Smooth muscle cell (in vitro differentiated cells): ENCODE measurements at regions not wholly inside any gene's neighbourhood (a gene's known extent, or its start where the extent isn't known, plus 50 kb on each side); places are given as distances from the start of the nearest gene placed in this dataset.

Experiments
- DNase-seq: peaks from one replicate; lab custom pipeline; 2025; ENCODE audit not compliant: unreplicated experiment; lab: John Stamatoyannopoulos, UW
- H2AFZ ChIP-seq: fragments of 200-600 bp; sonication (generic); 2 replicates; pipeline ENCODE4 v1.6.0; 2016; ENCODE audit warnings: antibody characterized with exemption, low read depth, mild to moderate bottlenecking
- H3F3A ChIP-seq: fragments of 200-600 bp; sonication (generic); 2 replicates; pipeline ENCODE4 v1.6.0; 2017; ENCODE audit warnings: antibody characterized with exemption, low read depth
- H3K27ac ChIP-seq: fragments of 200-600 bp; sonication (generic); 2 replicates; pipeline ENCODE4 v1.5.1; 2016; ENCODE audit warnings: low read depth, mild to moderate bottlenecking
- H3K27me3 ChIP-seq: fragments of 200-600 bp; sonication (generic); 2 replicates; pipeline ENCODE4 v1.6.1; 2016; ENCODE audit warnings: low read depth, mild to moderate bottlenecking
- H3K36me3 ChIP-seq: fragments of 200-600 bp; sonication (generic); 2 replicates; pipeline ENCODE4 v1.5.1; 2016; ENCODE audit warnings: low read depth
- H3K4me1 ChIP-seq: fragments of 200-600 bp; sonication (generic); 2 replicates; pipeline ENCODE4 v1.5.1; 2016; ENCODE audit warnings: low read depth
- H3K4me2 ChIP-seq: fragments of 200-600 bp; sonication (generic); 2 replicates; pipeline ENCODE4 v1.6.0; 2016; ENCODE audit warnings: mild to moderate bottlenecking
- H3K4me3 ChIP-seq: fragments of 200-600 bp; sonication (generic); 2 replicates; pipeline ENCODE4 v1.5.1; 2016; ENCODE audit warnings: mild to moderate bottlenecking
- H3K79me2 ChIP-seq: fragments of 200-600 bp; sonication (generic); 2 replicates; pipeline ENCODE4 v1.6.0; 2016; ENCODE audit warnings: low read depth, mild to moderate bottlenecking
- H3K9ac ChIP-seq: fragments of 200-600 bp; sonication (generic); 2 replicates; pipeline ENCODE4 v1.6.0; 2016; ENCODE audit warnings: low read depth
- H3K9me3 ChIP-seq: fragments of 200-600 bp; sonication (generic); replicated peaks from 2 replicates; pipeline ENCODE4 v1.5.1; 2016; ENCODE audit warnings: low read depth
- H4K20me1 ChIP-seq: fragments of 200-600 bp; sonication (generic); 2 replicates; pipeline ENCODE4 v1.6.0; 2016; ENCODE audit warnings: low read depth
- CTCF ChIP-seq: fragments of 200-600 bp; sonication (generic); IDR thresholded peaks from 2 replicates; pipeline ENCODE4 v1.5.1; 2017; ENCODE audit warnings: borderline replicate concordance, mild to moderate bottlenecking, antibody characterized with exemption; ENCODE audit not compliant: insufficient read depth, poor library complexity, severe bottlenecking
- WGBS: methylation state at CpG from one replicate; pipeline ENCODE4 v1.1.7; 2016; ENCODE audit warnings: low lambda C conversion rate; 5-methylcytosine and 5-hydroxymethylcytosine counted together

DNA sequence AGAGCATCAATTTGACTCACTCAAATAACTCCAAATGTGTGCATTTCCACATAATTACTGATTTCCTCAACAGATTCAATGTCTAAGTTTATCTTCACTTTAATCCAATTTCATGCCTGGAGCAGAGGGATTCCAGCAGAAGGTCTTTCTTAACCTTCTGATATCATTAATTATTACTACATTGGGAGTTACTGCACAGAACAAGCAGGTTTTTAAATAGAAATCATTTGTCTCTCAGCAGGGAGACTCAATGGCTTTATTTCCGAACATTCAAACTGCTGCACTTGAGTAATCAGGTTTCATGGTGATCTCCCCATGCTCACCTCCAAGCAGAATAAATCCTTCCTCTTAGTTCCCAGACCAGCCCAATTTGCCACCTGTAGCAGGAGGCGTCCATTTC, 264.8 kb upstream of the IGF1R start:
- H3K27me3 ChIP-seq, result peaks cover 3% of the 10 kb centered on the region
- no peaks in the 10 kb centered on the region for H3K79me2 ChIP-seq
- H4K20me1 ChIP-seq, result no peaks in the 10 kb centered on the region
- H3F3A ChIP-seq, result no peaks in the 10 kb centered on the region
- no peaks in the 10 kb centered on the region for H3K9me3 ChIP-seq
- TF ChIP-seq CTCF, result no peak
- H3K4me1 ChIP-seq, result no peaks in the 10 kb centered on the region
- H3K4me2 ChIP-seq, result no peak overlapping the region
- no peak overlapping the region for H3K27ac ChIP-seq
- no peak overlapping the region for H3K9ac ChIP-seq
- no peak overlapping the region for H3K4me3 ChIP-seq
- 93% methylated on average over 2 of the region's 2 CpGs for WGBS
- DNase-seq, result no peak
- H3K36me3 ChIP-seq, result no peaks in the 10 kb centered on the region
- no peak overlapping the region for H2AFZ ChIP-seq

DNA sequence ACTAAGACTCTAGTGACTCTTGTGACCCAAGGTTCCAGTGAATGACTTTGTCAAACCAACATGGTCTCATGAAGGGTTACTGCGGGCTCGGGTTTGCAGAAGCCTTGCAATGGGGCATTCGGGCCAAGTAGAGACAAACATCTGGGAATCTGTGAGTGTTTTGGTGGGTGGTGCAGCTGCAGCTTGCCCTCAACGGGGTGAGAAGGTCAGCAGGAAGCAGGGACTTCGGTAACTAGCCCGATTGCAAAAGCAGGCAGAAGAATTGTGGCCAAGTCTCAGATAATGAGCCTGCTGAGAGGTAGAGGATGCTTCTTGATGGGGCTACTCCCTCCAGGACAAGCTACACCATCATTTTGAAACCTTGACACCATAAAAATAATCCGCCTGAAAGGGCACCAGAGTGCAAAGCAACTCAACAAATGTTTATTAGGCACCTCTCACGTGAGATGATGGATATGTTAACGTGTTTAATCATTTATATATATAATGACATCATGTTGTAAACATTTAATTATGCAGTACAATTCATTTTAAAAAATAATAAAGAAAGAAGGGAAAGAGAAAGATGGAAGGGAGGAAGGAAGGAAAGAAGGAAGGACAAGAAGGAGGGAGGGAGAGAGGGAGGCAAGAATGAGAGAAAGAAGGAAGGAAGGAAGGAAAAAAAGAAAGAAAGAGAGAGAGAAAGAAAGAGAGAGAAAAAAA, 263.9 kb upstream of the IGF1R start:
- TF ChIP-seq CTCF, result no peak
- no peaks in the 10 kb centered on the region for H4K20me1 ChIP-seq
- no peak overlapping the region for H3K4me3 ChIP-seq
- H3K36me3 ChIP-seq, result no peaks in the 10 kb centered on the region
- no peaks in the 10 kb centered on the region for H3K79me2 ChIP-seq
- H3K4me2 ChIP-seq, result no peak overlapping the region
- 82% methylated on average over 9 of the region's 9 CpGs for WGBS
- no peak overlapping the region for H2AFZ ChIP-seq
- H3K27ac ChIP-seq, result no peak overlapping the region
- no peaks in the 10 kb centered on the region for H3F3A ChIP-seq
- no peak for DNase-seq
- no peaks in the 10 kb centered on the region for H3K4me1 ChIP-seq
- H3K27me3 ChIP-seq, result peaks cover 3% of the 10 kb centered on the region
- no peaks in the 10 kb centered on the region for H3K9me3 ChIP-seq
- H3K9ac ChIP-seq, result no peak overlapping the region

DNA sequence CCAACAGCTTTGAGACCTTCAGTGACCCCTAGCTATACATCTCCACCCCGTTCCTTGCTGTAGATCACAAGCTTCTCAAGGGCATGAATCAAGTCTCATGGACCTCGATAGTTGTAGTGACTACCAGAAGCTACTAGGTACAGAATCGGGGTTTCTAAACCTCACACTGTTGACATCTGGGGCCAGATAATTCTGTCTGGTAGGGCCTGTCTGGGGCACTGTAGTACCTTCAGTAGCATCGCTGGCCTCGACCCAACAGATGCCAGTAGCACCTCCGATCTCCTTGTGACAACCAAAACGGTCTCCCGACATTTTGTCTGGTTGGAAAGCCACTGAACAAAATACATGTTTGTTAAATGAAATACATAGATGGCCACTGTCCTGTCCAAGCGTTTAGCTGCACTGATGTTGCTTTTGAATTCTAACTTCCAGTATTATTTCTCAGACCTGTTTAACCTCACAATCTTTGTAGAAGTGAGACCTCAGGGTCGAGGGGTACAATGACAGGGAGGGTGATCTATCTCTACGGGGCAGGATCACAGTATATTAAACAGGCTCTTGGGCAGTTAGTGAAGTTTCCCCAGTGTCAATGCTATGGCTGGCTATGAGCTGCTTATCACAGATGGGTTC, 262.5 kb upstream of the IGF1R start:
- Histone ChIP-seq H3K4me3 (no peak overlapping the region), H3K27me3 (peaks cover 3% of the 10 kb centered on the region), H3F3A (no peaks in the 10 kb centered on the region), H2AFZ (no peak overlapping the region), H4K20me1 (no peaks in the 10 kb centered on the region), H3K79me2 (no peaks in the 10 kb centered on the region), H3K9me3 (no peaks in the 10 kb centered on the region), H3K9ac (no peak overlapping the region), H3K4me2 (no peak overlapping the region), H3K27ac (no peak overlapping the region), H3K4me1 (no peaks in the 10 kb centered on the region), H3K36me3 (no peaks in the 10 kb centered on the region)
- no peak for DNase-seq
- no peak for TF ChIP-seq CTCF
- WGBS, result 78% methylated on average over 11 of the region's 11 CpGs

- Histone ChIP-seq H4K20me1 (no peaks in the 10 kb centered on the region), H3K79me2 (no peaks in the 10 kb centered on the region), H3K4me2 (no peak overlapping the region), H3K36me3 (no peaks in the 10 kb centered on the region), H3K4me3 (no peak overlapping the region), H3K27ac (no peak overlapping the region), H3K27me3 (peaks cover 3% of the 10 kb centered on the region), H3F3A (no peaks in the 10 kb centered on the region), H3K9me3 (no peaks in the 10 kb centered on the region), H3K9ac (no peak overlapping the region), H3K4me1 (no peaks in the 10 kb centered on the region), H2AFZ (no peak overlapping the region)
- 86% methylated on average over 8 of the region's 8 CpGs for WGBS
- DNase-seq, result no peak
- TF ChIP-seq CTCF, result no peak
These were observed 261.8 kb upstream of the IGF1R start for GRCh38 chr15:98386561-98386960.
